Stimulated activated naive CD8-positive, alpha-beta T cell treated with anti-CD3 and anti-CD28 coated beads, Interleukin-15, Interleukin-2, amounts not matched to agents 100 ng/mL and 50 ng/mL, for 24 hours (primary cell): ENCODE measurements at regions not wholly inside any gene's neighbourhood (a gene's known extent, or its start where the extent isn't known, plus 50 kb on each side); places are given as distances from the start of the nearest gene placed in this dataset.

Experiments used
- H3K27ac Mint-ChIP-seq: one replicate; pipeline ENCODE4 v1.8.0; 2021; ENCODE audit warnings: mild to moderate bottlenecking, mixed read lengths
- H3K27me3 Mint-ChIP-seq: one replicate; pipeline ENCODE4 v1.8.0; 2021; ENCODE audit warnings: mixed read lengths
- H3K36me3 Mint-ChIP-seq: one replicate; pipeline ENCODE4 v1.8.0; 2021; ENCODE audit warnings: low read depth, mixed read lengths
- H3K4me1 Mint-ChIP-seq: one replicate; pipeline ENCODE4 v1.8.0; 2021; ENCODE audit warnings: low read depth, mixed read lengths
- H3K4me3 Mint-ChIP-seq: one replicate; pipeline ENCODE4 v1.8.0; 2021; ENCODE audit warnings: mild to moderate bottlenecking, mixed read lengths
- H3K9me3 Mint-ChIP-seq: one replicate; pipeline ENCODE4 v1.8.0; 2021; ENCODE audit warnings: mixed read lengths

- Mint-ChIP-seq H3K4me3 (no peak overlapping the region), H3K9me3 (no peaks in the 10 kb centered on the region), H3K27ac (no peak overlapping the region), H3K36me3 (no peaks in the 10 kb centered on the region), H3K27me3 (peaks cover 19% of the 10 kb centered on the region), H3K4me1 (no peaks in the 10 kb centered on the region)
These were observed 128.3 kb upstream of the C1orf21 start for GRCh38 chr1:184258525-184258924.

- Mint-ChIP-seq H3K27me3 (peaks cover 21% of the 10 kb centered on the region), H3K4me3 (no peak overlapping the region), H3K9me3 (no peaks in the 10 kb centered on the region), H3K36me3 (no peaks in the 10 kb centered on the region), H3K27ac (no peak overlapping the region), H3K4me1 (no peaks in the 10 kb centered on the region)
These were observed 126.4 kb upstream of the C1orf21 start for GRCh38 chr1:184260382-184260781.

- Mint-ChIP-seq H3K27me3 (peaks cover 13% of the 10 kb centered on the region), H3K36me3 (no peaks in the 10 kb centered on the region), H3K4me3 (no peak overlapping the region), H3K27ac (no peak overlapping the region), H3K9me3 (no peaks in the 10 kb centered on the region), H3K4me1 (no peaks in the 10 kb centered on the region)
These were observed 124.7 kb upstream of the C1orf21 start for GRCh38 chr1:184262109-184262508.

- H3K4me1 Mint-ChIP-seq = no peaks in the 10 kb centered on the region
- no peaks in the 10 kb centered on the region for H3K9me3 Mint-ChIP-seq
- H3K27me3 Mint-ChIP-seq = peaks cover 16% of the 10 kb centered on the region
- no peak overlapping the region for H3K27ac Mint-ChIP-seq
- H3K36me3 Mint-ChIP-seq = no peaks in the 10 kb centered on the region
- H3K4me3 Mint-ChIP-seq = no peak overlapping the region
These were observed 119.1 kb upstream of the C1orf21 start for GRCh38 chr1:184267747-184268146.

GRCh38 chr1:184270556-184270955 lies 116.3 kb upstream of the C1orf21 start:
- Mint-ChIP-seq H3K27ac (no peak overlapping the region), H3K36me3 (no peaks in the 10 kb centered on the region), H3K9me3 (no peaks in the 10 kb centered on the region), H3K4me1 (no peaks in the 10 kb centered on the region), H3K27me3 (peaks cover 19% of the 10 kb centered on the region), H3K4me3 (no peak overlapping the region)

- H3K27me3 Mint-ChIP-seq = peaks cover 19% of the 10 kb centered on the region
- no peak overlapping the region for H3K4me3 Mint-ChIP-seq
- H3K36me3 Mint-ChIP-seq = no peaks in the 10 kb centered on the region
These were observed 114.5 kb upstream of the C1orf21 start for GRCh38 chr1:184272175-184272866.

GRCh38 chr1:184276416-184276815 lies 110.4 kb upstream of the C1orf21 start:
- H3K27ac Mint-ChIP-seq = no peak overlapping the region
- H3K27me3 Mint-ChIP-seq = peaks cover 16% of the 10 kb centered on the region
- no peaks in the 10 kb centered on the region for H3K36me3 Mint-ChIP-seq
- H3K4me1 Mint-ChIP-seq = no peaks in the 10 kb centered on the region
- no peaks in the 10 kb centered on the region for H3K9me3 Mint-ChIP-seq
- no peak overlapping the region for H3K4me3 Mint-ChIP-seq

More at GRCh38 chr1:184272175-184272866, 114.5 kb upstream of the C1orf21 start:
- no peaks in the 10 kb centered on the region for H3K9me3 Mint-ChIP-seq
- H3K4me1 Mint-ChIP-seq = no peaks in the 10 kb centered on the region
- no peak overlapping the region for H3K27ac Mint-ChIP-seq

GRCh38 chr1:184279911-184280458 lies 106.8 kb upstream of the C1orf21 start:
- Mint-ChIP-seq H3K36me3 (no peaks in the 10 kb centered on the region), H3K27ac (no peak overlapping the region), H3K4me1 (no peaks in the 10 kb centered on the region), H3K4me3 (no peak overlapping the region), H3K27me3 (peaks cover 6% of the 10 kb centered on the region), H3K9me3 (no peaks in the 10 kb centered on the region)

- Mint-ChIP-seq H3K9me3 (no peaks in the 10 kb centered on the region), H3K36me3 (no peaks in the 10 kb centered on the region), H3K4me3 (no peak overlapping the region), H3K4me1 (no peaks in the 10 kb centered on the region), H3K27ac (no peak overlapping the region), H3K27me3 (peaks cover 4% of the 10 kb centered on the region)
These were observed 102.8 kb upstream of the C1orf21 start for GRCh38 chr1:184283999-184284398.

- Mint-ChIP-seq H3K9me3 (no peaks in the 10 kb centered on the region), H3K36me3 (no peaks in the 10 kb centered on the region), H3K4me3 (no peak overlapping the region), H3K27ac (no peak overlapping the region), H3K4me1 (no peaks in the 10 kb centered on the region), H3K27me3 (peaks cover 4% of the 10 kb centered on the region)
These were observed 101.9 kb upstream of the C1orf21 start for GRCh38 chr1:184284900-184285299.

- Mint-ChIP-seq H3K36me3 (no peaks in the 10 kb centered on the region), H3K4me3 (no peak overlapping the region), H3K27me3 (no peaks in the 10 kb centered on the region), H3K27ac (no peak overlapping the region), H3K9me3 (no peaks in the 10 kb centered on the region), H3K4me1 (no peaks in the 10 kb centered on the region)
These were observed 101.3 kb upstream of the C1orf21 start for GRCh38 chr1:184285401-184286087.

- no peak overlapping the region for H3K4me3 Mint-ChIP-seq
- H3K27me3 Mint-ChIP-seq = no peaks in the 10 kb centered on the region
- H3K4me1 Mint-ChIP-seq = no peaks in the 10 kb centered on the region
- H3K9me3 Mint-ChIP-seq = peaks cover under 1% of the 10 kb centered on the region
- no peaks in the 10 kb centered on the region for H3K36me3 Mint-ChIP-seq
- H3K27ac Mint-ChIP-seq = no peak overlapping the region
These were observed 99.8 kb upstream of the C1orf21 start for GRCh38 chr1:184287001-184287400.

GRCh38 chr1:184289825-184290550 lies 96.8 kb upstream of the C1orf21 start:
- no peaks in the 10 kb centered on the region for H3K36me3 Mint-ChIP-seq
- H3K9me3 Mint-ChIP-seq = peaks cover 4% of the 10 kb centered on the region
- peaks cover 4% of the 10 kb centered on the region for H3K27me3 Mint-ChIP-seq
- H3K4me3 Mint-ChIP-seq = no peak overlapping the region
- no peak overlapping the region for H3K27ac Mint-ChIP-seq
- H3K4me1 Mint-ChIP-seq = no peaks in the 10 kb centered on the region

- H3K4me1 Mint-ChIP-seq = no peaks in the 10 kb centered on the region
- no peak overlapping the region for H3K4me3 Mint-ChIP-seq
These were observed 95.1 kb upstream of the C1orf21 start for GRCh38 chr1:184291701-184292100.

GRCh38 chr1:184292101-184292500 lies 94.7 kb upstream of the C1orf21 start:
- Mint-ChIP-seq H3K9me3 (peaks cover 4% of the 10 kb centered on the region), H3K4me1 (no peaks in the 10 kb centered on the region), H3K27me3 (peaks cover 4% of the 10 kb centered on the region), H3K36me3 (no peaks in the 10 kb centered on the region), H3K4me3 (no peak overlapping the region), H3K27ac (no peak overlapping the region)

More at GRCh38 chr1:184291701-184292100, 95.1 kb upstream of the C1orf21 start:
- H3K9me3 Mint-ChIP-seq = peaks cover 4% of the 10 kb centered on the region
- peaks cover 4% of the 10 kb centered on the region for H3K27me3 Mint-ChIP-seq
- no peaks in the 10 kb centered on the region for H3K36me3 Mint-ChIP-seq
- H3K27ac Mint-ChIP-seq = no peak overlapping the region
